ENCODE measurements at regions not wholly inside any gene's neighbourhood (a gene's known extent, or its start where the extent isn't known, plus 50 kb on each side); places are given as distances from the start of the nearest gene placed in this dataset.

- no peak overlapping the region for H3K4me3 ChIP-seq (ENCODE audit: low read depth, low read length)
- no peaks in the 10 kb centered on the region for H3K36me3 ChIP-seq (ENCODE audit: control insufficient read depth, insufficient read depth, low read length)
- H3K27me3 ChIP-seq (ENCODE audit: control insufficient read depth, insufficient read depth, low read length): no peaks in the 10 kb centered on the region; the same call in 1 of the 2 replicates
- CTCF ChIA-PET: no interaction called here
- DNase-seq (ENCODE audit: low read depth): no peak
- no peak for TF ChIP-seq CTCF (IDR thresholded peaks at IDR 0.05; ENCODE audit: insufficient read depth, low read depth, low read length)
- POLR2A ChIA-PET: no interaction called here
These were observed 83.4 kb downstream of the C13orf42 start for GRCh38 chr13:51027644-51028043.

GRCh38 chr13:51026016-51026415, 85.1 kb downstream of the C13orf42 start:
- no peaks in the 10 kb centered on the region for H3K36me3 ChIP-seq (ENCODE audit: control insufficient read depth, insufficient read depth, low read length)
- TF ChIP-seq CTCF (IDR thresholded peaks at IDR 0.05; ENCODE audit: insufficient read depth, low read depth, low read length): no peak
- ChIA-PET CTCF (no interaction called here), POLR2A (no interaction called here)
- H3K4me3 ChIP-seq (ENCODE audit: low read depth, low read length): no peak overlapping the region
- no peak for DNase-seq (ENCODE audit: low read depth)
- no peaks in the 10 kb centered on the region; the same call in 1 of the 2 replicates for H3K27me3 ChIP-seq (ENCODE audit: control insufficient read depth, insufficient read depth, low read length)

GRCh38 chr13:51025245-51025905, 85.7 kb downstream of the C13orf42 start:
- H3K36me3 ChIP-seq (ENCODE audit: control insufficient read depth, insufficient read depth, low read length): no peaks in the 10 kb centered on the region
- no peaks in the 10 kb centered on the region; the same call in 1 of the 2 replicates for H3K27me3 ChIP-seq (ENCODE audit: control insufficient read depth, insufficient read depth, low read length)
- no peak for DNase-seq (ENCODE audit: low read depth)
- no peak overlapping the region for H3K4me3 ChIP-seq (ENCODE audit: low read depth, low read length)
- no peak for TF ChIP-seq CTCF (IDR thresholded peaks at IDR 0.05; ENCODE audit: insufficient read depth, low read depth, low read length)
- POLR2A ChIA-PET: no interaction called here
- CTCF ChIA-PET: no interaction called here

- peaks cover 2% of the 10 kb centered on the region for H3K27me3 ChIP-seq (ENCODE audit: control insufficient read depth, insufficient read depth, low read length)
- no peak overlapping the region for H3K4me3 ChIP-seq (ENCODE audit: low read depth, low read length)
- TF ChIP-seq CTCF (IDR thresholded peaks at IDR 0.05; ENCODE audit: insufficient read depth, low read depth, low read length): no peak
- ChIA-PET CTCF (no interaction called here), POLR2A (no interaction called here)
- no peak for DNase-seq (ENCODE audit: low read depth)
- H3K36me3 ChIP-seq (ENCODE audit: control insufficient read depth, insufficient read depth, low read length): no peaks in the 10 kb centered on the region
These were observed 89.3 kb downstream of the C13orf42 start for GRCh38 chr13:51021811-51022210.

GRCh38 chr13:51020600-51020999, 90.5 kb downstream of the C13orf42 start:
- ChIA-PET CTCF (no interaction called here), POLR2A (no interaction called here)
- peaks cover 2% of the 10 kb centered on the region; the same call in 1 of the 2 replicates for H3K27me3 ChIP-seq (ENCODE audit: control insufficient read depth, insufficient read depth, low read length)
- DNase-seq (ENCODE audit: low read depth): no peak
- no peaks in the 10 kb centered on the region for H3K36me3 ChIP-seq (ENCODE audit: control insufficient read depth, insufficient read depth, low read length)
- TF ChIP-seq CTCF (IDR thresholded peaks at IDR 0.05; ENCODE audit: insufficient read depth, low read depth, low read length): no peak
- no peak overlapping the region for H3K4me3 ChIP-seq (ENCODE audit: low read depth, low read length)
